Sigmoid colon (tissue), 6 donors: ENCODE measurements at regions not wholly inside any gene's neighbourhood (a gene's known extent, or its start where the extent isn't known, plus 50 kb on each side); places are given as distances from the start of the nearest gene placed in this dataset.

Experiments
- DNase-seq: peaks from one replicate; pipeline ENCODE4 v3.0.0-alpha.2; 2019
- H3K27ac ChIP-seq, 4 donors: fragments of 200-600 bp; sonication (generic); one replicate each; pipeline ENCODE4 v1.5.1; 2016 to 2019; ENCODE audit warnings: mild to moderate bottlenecking in 1 of 4
- H3K27me3 ChIP-seq, 3 donors: fragments of 200-600 bp; sonication (generic); one replicate each; pipeline ENCODE4 v1.5.1; 2019; ENCODE audit warnings: mild to moderate bottlenecking in 1 of 3
- H3K36me3 ChIP-seq, 4 donors: fragments of 200-600 bp; sonication (generic); one replicate each; pipeline ENCODE4 v1.5.1; 2016 to 2019
- H3K4me1 ChIP-seq, 4 donors: fragments of 200-600 bp; sonication (generic); one replicate each; pipeline ENCODE4 v1.5.1; 2017 to 2019
- H3K4me3 ChIP-seq, 4 donors: fragments of 200-600 bp; sonication (generic); one replicate each; pipeline ENCODE4 v1.5.1; 2017 to 2019; ENCODE audit warnings: mild to moderate bottlenecking in 2 of 4, moderate library complexity in 1 of 4
- H3K9me3 ChIP-seq, 4 donors: fragments of 200-600 bp in 3 of 4; sonication (generic) in 3 of 4; one replicate each; pipeline versions ENCODE4 v1.5.1 to v1.6.1; 2013 to 2019
- EP300 ChIP-seq, 4 donors: sonication (generic); formaldehyde crosslinking; IDR thresholded peaks; one replicate each; pipeline ENCODE4 v1.6.1; 2017; ENCODE audit warnings: antibody characterized with exemption in 4 of 4
- POLR2A ChIP-seq, 2 donors: fragments of 450-650 bp; IDR thresholded peaks; one replicate each; pipeline ENCODE4 v1.6.1; 2016; ENCODE audit warnings: antibody characterized with exemption in 2 of 2, mild to moderate bottlenecking in 2 of 2, moderate library complexity in 2 of 2
- POLR2AphosphoS5 ChIP-seq, 4 donors: sonication (generic); formaldehyde crosslinking; IDR thresholded peaks; one replicate each; pipeline ENCODE4 v1.6.1; 2017; ENCODE audit warnings: antibody characterized with exemption in 4 of 4
- WGBS, 2 donors: extraction: QIAGEN DNeasy Blood & Tissue Kit; methylation state at CpG; one replicate each; pipeline ENCODE4 v1.1.7; 2013; 5-methylcytosine and 5-hydroxymethylcytosine counted together
- intact Hi-C: fragments of 100-400 bp; cut with DNase I; formaldehyde crosslinking; loops from one replicate; pipeline ENCODE4 v1.15.1; 2023
- TF ChIP-seq, protein P1 (sequence below), 4 experiments: fragments of 450-650 bp in 3 of 4; fragments of 200-600 bp in 1 of 4; IDR thresholded peaks; one replicate each; pipeline ENCODE4 v1.5.1; 2016 to 2019; ENCODE audit warnings: antibody characterized with exemption in 4 of 4, mild to moderate bottlenecking in 3 of 4, moderate library complexity in 2 of 4
- donor health status: healthy with polysubstance abuse.
- donor health status: healthy.

DNA sequence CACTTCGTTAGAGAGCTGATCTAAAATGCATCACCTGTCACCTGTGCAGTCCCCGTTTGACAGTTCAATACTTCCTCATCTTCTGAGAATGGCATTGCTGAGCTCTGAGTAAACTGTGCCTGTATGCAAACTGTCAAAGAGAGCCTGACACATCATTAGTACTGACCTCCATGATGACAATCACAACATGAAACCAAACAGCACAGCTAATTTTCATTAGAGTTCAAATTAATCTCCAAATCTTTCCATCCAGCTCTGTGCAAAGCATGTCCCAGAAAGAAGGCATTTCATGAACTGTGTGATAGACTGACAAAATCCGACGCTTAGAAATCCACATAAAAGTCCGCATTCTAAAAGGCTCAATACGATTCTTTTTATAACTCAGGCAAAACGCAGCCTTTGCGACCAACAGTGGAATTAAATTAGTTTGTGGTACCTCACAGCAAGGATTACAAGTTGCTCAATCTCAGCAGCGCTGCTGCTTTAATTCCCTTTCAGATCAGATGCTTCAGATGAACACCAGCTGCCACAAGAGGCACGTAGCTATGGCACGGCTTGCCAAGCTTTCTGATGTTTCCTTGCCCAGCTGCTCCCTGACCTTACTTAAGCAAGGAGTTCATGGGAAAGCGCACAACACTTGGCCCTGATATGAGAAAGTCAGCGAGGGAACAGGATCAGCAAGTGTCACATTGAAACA is 765.5 kb upstream of the PRMT6 start:
- 73 to 74% methylated on average over 13 of the region's 13 CpGs for WGBS, 2 donors
- Histone ChIP-seq H3K4me1 (no peaks in the 10 kb centered on the region), H3K9me3 (no peaks in the 10 kb centered on the region), H3K36me3 (no peaks in the 10 kb centered on the region), H3K4me3 (no peak overlapping the region), H3K27ac (no peak overlapping the region), H3K27me3 (no peaks in the 10 kb centered on the region)
- TF ChIP-seq POLR2A (IDR thresholded peaks at IDR 0.05) (no peak), EP300 (IDR thresholded peaks at IDR 0.05) (no peak), POLR2AphosphoS5 (IDR thresholded peaks at IDR 0.05) (no peak)
- TF ChIP-seq, protein P1, sequence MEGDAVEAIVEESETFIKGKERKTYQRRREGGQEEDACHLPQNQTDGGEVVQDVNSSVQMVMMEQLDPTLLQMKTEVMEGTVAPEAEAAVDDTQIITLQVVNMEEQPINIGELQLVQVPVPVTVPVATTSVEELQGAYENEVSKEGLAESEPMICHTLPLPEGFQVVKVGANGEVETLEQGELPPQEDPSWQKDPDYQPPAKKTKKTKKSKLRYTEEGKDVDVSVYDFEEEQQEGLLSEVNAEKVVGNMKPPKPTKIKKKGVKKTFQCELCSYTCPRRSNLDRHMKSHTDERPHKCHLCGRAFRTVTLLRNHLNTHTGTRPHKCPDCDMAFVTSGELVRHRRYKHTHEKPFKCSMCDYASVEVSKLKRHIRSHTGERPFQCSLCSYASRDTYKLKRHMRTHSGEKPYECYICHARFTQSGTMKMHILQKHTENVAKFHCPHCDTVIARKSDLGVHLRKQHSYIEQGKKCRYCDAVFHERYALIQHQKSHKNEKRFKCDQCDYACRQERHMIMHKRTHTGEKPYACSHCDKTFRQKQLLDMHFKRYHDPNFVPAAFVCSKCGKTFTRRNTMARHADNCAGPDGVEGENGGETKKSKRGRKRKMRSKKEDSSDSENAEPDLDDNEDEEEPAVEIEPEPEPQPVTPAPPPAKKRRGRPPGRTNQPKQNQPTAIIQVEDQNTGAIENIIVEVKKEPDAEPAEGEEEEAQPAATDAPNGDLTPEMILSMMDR (IDR thresholded peaks at IDR 0.05) = no peak
- intact Hi-C loops = no loop called here
- DNase-seq = no peak

DNA sequence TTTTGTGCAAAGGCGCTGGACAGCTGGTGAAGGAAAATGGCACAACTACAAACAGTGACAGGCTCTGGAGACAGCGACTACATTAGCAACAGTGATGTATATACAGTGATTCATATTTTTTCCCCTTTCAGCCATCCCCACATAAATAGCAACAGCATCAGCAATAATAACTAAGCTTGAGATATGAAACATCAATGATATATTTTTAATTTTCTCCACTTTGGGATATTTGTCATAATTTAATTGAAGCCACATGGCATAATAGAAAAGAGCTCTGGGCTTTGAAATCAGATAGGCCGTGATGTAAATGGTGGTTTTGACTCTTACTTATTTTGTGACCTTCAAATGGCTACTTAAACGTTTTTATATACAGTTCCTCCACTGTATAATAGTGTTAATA is 764.3 kb upstream of the PRMT6 start:
- H3K27ac ChIP-seq = no peak overlapping the region
- no peak for TF ChIP-seq EP300 (IDR thresholded peaks at IDR 0.05)
- TF ChIP-seq POLR2AphosphoS5 (IDR thresholded peaks at IDR 0.05) = no peak
- TF ChIP-seq, protein P1 (IDR thresholded peaks at IDR 0.05) = no peak
- TF ChIP-seq POLR2A (IDR thresholded peaks at IDR 0.05) = no peak
- intact Hi-C loops = no loop called here
- WGBS, 2 donors = 71 to 84% methylated on average over 4 of the region's 4 CpGs
- H3K36me3 ChIP-seq = no peaks in the 10 kb centered on the region
- no peak for DNase-seq
- H3K4me3 ChIP-seq = no peak overlapping the region
- no peaks in the 10 kb centered on the region for H3K9me3 ChIP-seq
- H3K4me1 ChIP-seq = no peaks in the 10 kb centered on the region
- H3K27me3 ChIP-seq = no peaks in the 10 kb centered on the region

DNA sequence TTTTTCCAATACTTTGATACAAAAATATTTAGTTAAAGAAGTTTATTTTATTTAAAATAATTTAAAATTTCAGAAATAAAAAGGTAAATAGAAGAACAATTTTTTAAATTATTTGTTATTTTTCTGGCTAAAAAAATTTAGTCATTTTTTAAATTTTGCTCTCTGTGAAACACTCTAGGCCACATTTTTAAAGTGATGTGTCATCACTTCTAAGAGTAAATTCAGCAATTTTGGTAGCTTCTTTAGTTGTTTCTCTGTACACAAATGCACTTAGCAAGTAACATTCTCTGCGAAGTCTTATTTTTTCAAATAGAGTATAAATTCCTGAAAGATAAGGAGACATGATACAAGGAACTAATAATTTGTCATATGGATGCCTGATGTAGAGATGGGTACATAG is 760.0 kb upstream of the PRMT6 start:
- DNase-seq = no peak
- Histone ChIP-seq H3K36me3 (no peaks in the 10 kb centered on the region), H3K9me3 (no peaks in the 10 kb centered on the region), H3K4me3 (no peak overlapping the region), H3K27me3 (no peaks in the 10 kb centered on the region), H3K27ac (no peak overlapping the region), H3K4me1 (no peaks in the 10 kb centered on the region)
- intact Hi-C loops = no loop called here
- TF ChIP-seq EP300 (IDR thresholded peaks at IDR 0.05) = no peak
- no peak for TF ChIP-seq POLR2AphosphoS5 (IDR thresholded peaks at IDR 0.05)
- TF ChIP-seq, protein P1 (IDR thresholded peaks at IDR 0.05) = no peak
- no peak for TF ChIP-seq POLR2A (IDR thresholded peaks at IDR 0.05)
- 84 to 92% methylated on average over 1 of the region's 1 CpG for WGBS, 2 donors

DNA sequence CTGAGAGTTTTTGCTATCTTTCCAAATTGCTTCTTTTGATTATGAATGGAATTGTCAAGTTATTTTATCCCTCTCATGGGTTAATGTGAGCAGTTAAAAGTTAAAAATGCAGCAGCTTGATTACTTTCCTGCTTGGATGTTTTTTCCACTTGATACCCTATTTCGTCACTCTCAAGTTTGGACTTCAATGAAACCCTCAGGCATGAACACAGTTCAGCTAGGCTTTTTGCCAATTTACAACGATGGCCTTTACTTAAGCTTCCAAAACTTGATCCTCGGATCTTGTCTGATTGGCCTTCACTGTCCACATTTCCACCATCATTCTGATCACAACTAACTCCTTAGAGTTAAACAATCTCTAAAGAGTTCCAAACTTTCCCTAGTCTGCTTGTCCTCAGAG is 752.4 kb upstream of the PRMT6 start:
- no peaks in the 10 kb centered on the region for H3K36me3 ChIP-seq
- H3K4me3 ChIP-seq = no peak overlapping the region
- WGBS, 2 donors = 47 to 57% methylated on average over 3 of the region's 3 CpGs
- intact Hi-C loops = no loop called here
- peaks cover 0 to 7% (median 6%) of the 10 kb centered on the region in 4 donors for H3K9me3 ChIP-seq
- TF ChIP-seq, protein P1 (IDR thresholded peaks at IDR 0.05) = no peak
- TF ChIP-seq POLR2A (IDR thresholded peaks at IDR 0.05) (no peak), EP300 (IDR thresholded peaks at IDR 0.05) (no peak), POLR2AphosphoS5 (IDR thresholded peaks at IDR 0.05) (no peak)
- H3K27me3 ChIP-seq = no peaks in the 10 kb centered on the region
- H3K4me1 ChIP-seq = no peaks in the 10 kb centered on the region
- no peak for DNase-seq
- no peak overlapping the region for H3K27ac ChIP-seq

DNA sequence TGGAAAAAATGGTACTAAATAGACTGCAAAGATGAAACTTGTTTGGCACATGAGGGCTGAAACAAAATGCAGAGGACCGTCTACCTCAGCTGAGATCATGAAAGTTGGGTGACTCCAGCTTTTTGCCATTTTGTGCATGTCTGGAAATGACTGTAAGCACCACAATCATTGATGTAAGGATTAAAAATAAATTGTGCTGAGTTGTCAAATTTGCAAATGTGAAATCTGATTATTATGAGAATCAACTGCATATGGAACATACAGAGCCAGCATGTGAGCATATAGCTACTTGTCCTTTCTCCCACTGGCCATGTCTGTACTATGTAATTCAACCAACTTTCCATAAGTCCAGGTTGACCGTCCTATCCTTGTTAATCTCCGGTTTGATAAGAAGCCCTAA is 736.9 kb upstream of the PRMT6 start:
- 89 to 90% methylated on average over 3 of the region's 3 CpGs for WGBS, 2 donors
- no peak for DNase-seq
- no peak overlapping the region for H3K27ac ChIP-seq

More for the DNA sequence above, 736.9 kb upstream of the PRMT6 start:
- Histone ChIP-seq H3K27me3 (no peaks in the 10 kb centered on the region), H3K4me3 (no peak overlapping the region), H3K4me1 (peaks cover 0 to 13% (median 3%) of the 10 kb centered on the region in 4 donors), H3K9me3 (peaks cover 0 to 2% (median 0%) of the 10 kb centered on the region in 4 donors), H3K36me3 (no peaks in the 10 kb centered on the region)
- intact Hi-C loops = no loop called here
- TF ChIP-seq POLR2AphosphoS5 (IDR thresholded peaks at IDR 0.05) = no peak
- TF ChIP-seq, protein P1 (IDR thresholded peaks at IDR 0.05) = no peak
- TF ChIP-seq EP300 (IDR thresholded peaks at IDR 0.05) = no peak
- no peak for TF ChIP-seq POLR2A (IDR thresholded peaks at IDR 0.05)
